BJ (cell line): ENCODE measurements at regions not wholly inside any gene's neighbourhood (a gene's known extent, or its start where the extent isn't known, plus 50 kb on each side); places are given as distances from the start of the nearest gene placed in this dataset.

Experiments
- CTCF ChIA-PET: fragments of 350-600 bp; formaldehyde crosslinking; extraction: SDS; loops from one replicate; lab custom pipeline; 2021; ENCODE audit warnings: antibody characterized with exemption, inconsistent platforms; lab: Yijun Ruan, JAX
- POLR2A ChIA-PET: fragments of 300-600 bp; sonication (Branson Sonifier 250); formaldehyde crosslinking; extraction: SDS; loops from one replicate; lab custom pipeline; 2021; ENCODE audit warnings: antibody characterized with exemption; lab: Charles Lee
- DNase-seq: peaks from one replicate; pipeline ENCODE4 v3.0.0-alpha.2; 2011; ENCODE audit warnings: low read depth
- H3K27me3 ChIP-seq: 2 replicates; pipeline ENCODE4 v1.6.0; 2011; ENCODE audit warnings: low read length; ENCODE audit not compliant: control insufficient read depth, insufficient read depth
- H3K36me3 ChIP-seq: 2 replicates; pipeline ENCODE4 v1.5.1; 2011; ENCODE audit warnings: low read length; ENCODE audit not compliant: control insufficient read depth, insufficient read depth
- H3K4me3 ChIP-seq: 2 replicates; pipeline ENCODE4 v1.5.1; 2011; ENCODE audit warnings: low read depth, mild to moderate bottlenecking, control low read depth, low read length
- CTCF ChIP-seq: IDR thresholded peaks from 2 replicates; pipeline ENCODE4 v1.5.1; 2011; ENCODE audit warnings: low read depth, mild to moderate bottlenecking, control low read depth, inconsistent platforms, low read length, moderate library complexity; ENCODE audit not compliant: insufficient read depth

DNA sequence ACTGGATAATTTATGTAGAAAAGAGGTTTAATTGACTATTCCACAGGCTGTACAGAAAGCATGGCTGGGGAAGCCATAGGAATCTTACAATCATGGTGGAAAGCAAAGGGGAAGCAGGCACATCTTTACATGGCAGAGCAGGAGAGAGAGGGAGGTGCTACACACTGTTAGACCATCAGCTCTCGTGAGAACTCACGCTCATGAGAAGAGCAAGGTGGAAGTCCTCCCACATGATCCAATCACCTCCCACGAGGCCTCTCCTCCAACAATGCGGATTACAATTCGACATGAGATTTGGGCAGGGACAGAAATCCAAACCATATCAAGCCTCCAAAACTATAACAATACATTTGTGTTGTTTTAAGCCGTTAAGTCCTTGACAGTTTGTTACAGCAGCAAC lies 257.1 kb upstream of the KCNG1 start:
- Histone ChIP-seq H3K36me3 (no peaks in the 10 kb centered on the region), H3K27me3 (peaks cover 7% of the 10 kb centered on the region), H3K4me3 (no peak overlapping the region)
- DNase-seq = no peak
- POLR2A ChIA-PET = no interaction called here
- CTCF ChIA-PET = no interaction called here
- TF ChIP-seq CTCF = no peak

DNA sequence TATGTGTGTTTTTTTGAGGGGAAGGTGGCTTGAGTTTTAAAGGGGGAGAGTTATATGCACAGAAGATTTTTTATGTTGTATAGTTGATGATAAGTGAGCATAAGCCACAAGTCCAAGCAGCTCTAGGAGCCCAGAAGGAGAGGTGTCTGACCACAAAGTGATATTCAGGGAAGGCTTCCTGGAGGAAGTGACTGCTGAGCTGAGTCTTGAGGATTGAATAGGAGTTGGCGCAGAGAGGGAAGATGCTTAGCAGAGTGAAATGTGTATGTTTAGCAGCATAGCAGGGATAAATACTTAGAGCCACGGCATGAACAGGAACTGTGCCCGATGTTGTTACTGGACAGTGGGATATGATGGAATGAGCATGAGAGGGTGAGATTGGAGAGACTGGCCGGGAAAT lies 255.1 kb upstream of the KCNG1 start:
- H3K4me3 ChIP-seq = no peak overlapping the region
- no peak for DNase-seq
- H3K36me3 ChIP-seq = no peaks in the 10 kb centered on the region
- no peak for TF ChIP-seq CTCF
- POLR2A ChIA-PET = no interaction called here
- CTCF ChIA-PET = no interaction called here
- peaks cover 11% of the 10 kb centered on the region for H3K27me3 ChIP-seq

DNA sequence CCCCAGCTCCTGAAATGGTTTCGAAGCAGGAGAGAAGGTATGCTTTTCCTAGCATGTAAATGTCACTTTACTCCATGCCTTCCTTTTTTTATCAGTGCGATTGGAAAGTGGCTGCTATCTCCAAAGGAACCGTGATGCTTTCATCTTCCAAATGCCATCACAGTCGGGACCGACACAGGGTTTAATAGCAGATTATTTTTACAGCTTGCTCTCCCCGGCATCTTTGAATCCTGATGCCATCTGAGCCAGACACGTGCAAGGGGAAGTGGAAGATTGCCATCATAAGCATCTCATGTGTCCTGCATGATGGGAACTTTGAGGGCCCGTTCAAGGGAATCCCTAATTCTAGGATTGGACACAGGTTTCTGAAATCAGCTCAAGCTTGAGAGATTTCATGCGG lies 253.4 kb upstream of the KCNG1 start:
- H3K27me3 ChIP-seq = peaks cover 11% of the 10 kb centered on the region
- ChIA-PET CTCF (interaction anchor here (1.1 to 2.0 kb wide), 5 partner anchors 14 to 284 kb away, joined by 4 to 7 read pairs (median 4); no protein-coding TSS in a partner anchor), POLR2A (interaction anchor here (0.7 kb wide), 1 partner anchor 24 kb away, joined by 3 read pairs; no protein-coding TSS in a partner anchor)
- DNase-seq = no peak
- H3K4me3 ChIP-seq = no peak overlapping the region
- TF ChIP-seq CTCF = no peak
- H3K36me3 ChIP-seq = no peaks in the 10 kb centered on the region

GRCh38 chr20:51275826-51276225 lies 252.9 kb upstream of the KCNG1 start:
- no peak for TF ChIP-seq CTCF
- no peak for DNase-seq
- ChIA-PET POLR2A (interaction anchor here (0.7 kb wide), 1 partner anchor 23 kb away, joined by 3 read pairs; no protein-coding TSS in a partner anchor), CTCF (interaction anchor here (0.8 to 2.0 kb wide), 6 partner anchors 11 to 283 kb away, joined by 3 to 7 read pairs (median 4); no protein-coding TSS in a partner anchor)
- no peaks in the 10 kb centered on the region for H3K36me3 ChIP-seq
- H3K27me3 ChIP-seq = peaks cover 11% of the 10 kb centered on the region
- no peak overlapping the region for H3K4me3 ChIP-seq

GRCh38 chr20:51275181-51275580 lies 252.3 kb upstream of the KCNG1 start:
- no peaks in the 10 kb centered on the region for H3K36me3 ChIP-seq
- CTCF ChIA-PET = interaction anchor here (0.8 to 2.0 kb wide), 6 partner anchors 11 to 282 kb away, joined by 3 to 7 read pairs (median 4); no protein-coding TSS in a partner anchor
- no peak for DNase-seq
- POLR2A ChIA-PET = no interaction called here
- peaks cover 11% of the 10 kb centered on the region for H3K27me3 ChIP-seq
- H3K4me3 ChIP-seq = no peak overlapping the region
- no peak for TF ChIP-seq CTCF
